Mesenchymal stem cell (in vitro differentiated cells and primary cell): ENCODE measurements at regions not wholly inside any gene's neighbourhood (a gene's known extent, or its start where the extent isn't known, plus 50 kb on each side); places are given as distances from the start of the nearest gene placed in this dataset.

Experiments
- DNase-seq: peaks from one replicate; pipeline ENCODE4 v3.0.0-alpha.2; 2013
- H2AFZ ChIP-seq: one replicate; pipeline ENCODE4 v1.6.1; 2013; ENCODE audit warnings: low read depth, mild to moderate bottlenecking, control low read depth, inconsistent platforms, low read length, moderate library complexity
- H2AK5ac ChIP-seq: 2 replicates; pipeline ENCODE4 v1.6.1; 2013; ENCODE audit warnings: low read length, moderate library complexity, mild to moderate bottlenecking, inconsistent platforms; ENCODE audit not compliant: severe bottlenecking
- H2BK120ac ChIP-seq: one replicate; pipeline ENCODE4 v1.6.1; 2013; ENCODE audit warnings: low read depth, mild to moderate bottlenecking, inconsistent platforms, low read length, moderate library complexity
- H2BK12ac ChIP-seq, 2 experiments: one replicate each; pipeline ENCODE4 v1.6.1; 2013; ENCODE audit warnings: inconsistent platforms in 2 of 2, low read length in 2 of 2, mild to moderate bottlenecking in 2 of 2, moderate library complexity in 2 of 2, control low read depth in 1 of 2
- H2BK15ac ChIP-seq: one replicate; pipeline ENCODE4 v1.6.1; 2013; ENCODE audit warnings: mild to moderate bottlenecking, low read depth, inconsistent platforms; ENCODE audit not compliant: poor library complexity, severe bottlenecking
- H2BK5ac ChIP-seq: 2 replicates; pipeline ENCODE4 v1.6.1; 2013; ENCODE audit warnings: low read depth, mild to moderate bottlenecking, low read length, control low read depth, inconsistent platforms; ENCODE audit not compliant: poor library complexity, severe bottlenecking
- H3K14ac ChIP-seq, 2 experiments: one replicate each; pipeline ENCODE4 v1.6.1; 2013; ENCODE audit warnings: inconsistent platforms in 2 of 2, low read length in 2 of 2, control low read depth in 1 of 2, mild to moderate bottlenecking in 1 of 2, moderate library complexity in 1 of 2
- H3K18ac ChIP-seq, 2 experiments: one replicate each; pipeline ENCODE4 v1.6.1; 2013; ENCODE audit warnings: inconsistent platforms in 2 of 2, low read length in 2 of 2, control low read depth in 1 of 2, low read depth in 1 of 2, mild to moderate bottlenecking in 1 of 2
- H3K23ac ChIP-seq, 2 experiments: one replicate each; pipeline ENCODE4 v1.6.1; 2013; ENCODE audit warnings: inconsistent platforms in 2 of 2, low read length in 2 of 2, mild to moderate bottlenecking in 2 of 2, moderate library complexity in 2 of 2, control low read depth in 1 of 2
- H3K27ac ChIP-seq: 2 replicates; pipeline ENCODE4 v1.5.1; 2013; ENCODE audit warnings: mild to moderate bottlenecking, moderate library complexity, low read length, control low read depth, inconsistent platforms; ENCODE audit not compliant: poor library complexity, severe bottlenecking
- H3K27me3 ChIP-seq, 2 experiments: 2 replicates each; pipeline versions ENCODE4 v1.6.1 to v1.7.0; 2013; ENCODE audit warnings: low read length in 2 of 2, mild to moderate bottlenecking in 2 of 2, moderate library complexity in 2 of 2, control low read depth in 1 of 2, inconsistent platforms in 1 of 2; ENCODE audit not compliant: control insufficient read depth in 1 of 2, insufficient read depth in 1 of 2
- H3K36me3 ChIP-seq, 2 experiments: 2 replicates each; pipeline versions ENCODE4 v1.6.1 to v1.7.0; 2013; ENCODE audit warnings: low read length in 2 of 2, control low read depth in 1 of 2, inconsistent platforms in 1 of 2, low read depth in 1 of 2, mild to moderate bottlenecking in 1 of 2; ENCODE audit not compliant: insufficient read depth in 2 of 2, control insufficient read depth in 1 of 2
- H3K4ac ChIP-seq, 2 experiments: one replicate each; pipeline ENCODE4 v1.6.1; 2013; ENCODE audit warnings: inconsistent platforms in 2 of 2, low read length in 2 of 2, mild to moderate bottlenecking in 2 of 2, moderate library complexity in 2 of 2, control low read depth in 1 of 2, low read depth in 1 of 2
- H3K4me1 ChIP-seq: 2 replicates; pipeline ENCODE4 v1.6.1; 2013; ENCODE audit warnings: low read depth, low read length, control low read depth; ENCODE audit not compliant: control insufficient read depth, insufficient read depth
- H3K4me2 ChIP-seq: 2 replicates; pipeline ENCODE4 v1.6.1; 2013; ENCODE audit warnings: low read length, mild to moderate bottlenecking, inconsistent platforms; ENCODE audit not compliant: poor library complexity, severe bottlenecking
- H3K4me3 ChIP-seq, 2 experiments: 2 replicates each; pipeline versions ENCODE4 v1.5.1 to v1.7.0; 2013; ENCODE audit warnings: low read length in 2 of 2, mild to moderate bottlenecking in 2 of 2, control low read depth in 1 of 2, low read depth in 1 of 2; ENCODE audit not compliant: insufficient read depth in 1 of 2
- H3K79me1 ChIP-seq: replicated peaks from 2 replicates; pipeline ENCODE4 v1.6.1; 2013; ENCODE audit warnings: mild to moderate bottlenecking, control low read depth, low read length, inconsistent platforms; ENCODE audit not compliant: poor library complexity, severe bottlenecking
- H3K9ac ChIP-seq: 2 replicates; pipeline ENCODE4 v1.7.0; 2013; ENCODE audit warnings: mild to moderate bottlenecking, low read length, moderate library complexity
- H3K9me3 ChIP-seq: 2 replicates; pipeline ENCODE4 v1.7.0; 2013; ENCODE audit warnings: mild to moderate bottlenecking, low read length; ENCODE audit not compliant: control insufficient read depth
- H4K8ac ChIP-seq: one replicate; pipeline ENCODE4 v1.6.1; 2013; ENCODE audit warnings: inconsistent platforms, mild to moderate bottlenecking, low read length, moderate library complexity
- H4K91ac ChIP-seq: one replicate; pipeline ENCODE4 v1.6.1; 2013; ENCODE audit warnings: mild to moderate bottlenecking, low read length, inconsistent platforms
- WGBS: methylation state at CpG from one replicate; pipeline ENCODE4 v1.1.7; 2013; ENCODE audit warnings: mixed read lengths; 5-methylcytosine and 5-hydroxymethylcytosine counted together

- H2BK15ac ChIP-seq: no peak overlapping the region
- H3K4ac ChIP-seq: no peak overlapping the region
- 3% methylated on average over 1 of the region's 1 CpG for WGBS
- H3K27ac ChIP-seq: peak overlapping the region; percentile 38
- no peak overlapping the region for H3K14ac ChIP-seq
- no peak overlapping the region for H2AFZ ChIP-seq
- no peaks in the 10 kb centered on the region for H3K36me3 ChIP-seq
- no peak overlapping the region for H3K18ac ChIP-seq
- no peak overlapping the region for H2AK5ac ChIP-seq
- no peak overlapping the region for H3K23ac ChIP-seq
- no peak overlapping the region for H2BK12ac ChIP-seq
- H3K79me1 ChIP-seq: no peaks in the 10 kb centered on the region
- H3K9me3 ChIP-seq: no peaks in the 10 kb centered on the region
- peak; percentile 95 for DNase-seq
- H3K9ac ChIP-seq: peak overlapping the region; percentile 73
- H2BK5ac ChIP-seq: no peak overlapping the region
- H3K27me3 ChIP-seq: no peaks in the 10 kb centered on the region
- peak overlapping the region in 1 of 2 experiments; percentile 4 for H3K4me3 ChIP-seq
- no peak overlapping the region for H3K4me2 ChIP-seq
- H2BK120ac ChIP-seq: no peak overlapping the region
- H3K4me1 ChIP-seq: no peaks in the 10 kb centered on the region
- no peak overlapping the region for H4K8ac ChIP-seq
- H4K91ac ChIP-seq: no peak overlapping the region
Measured at GRCh38 chr12:97921979-97922722, 459.5 kb downstream of the RMST start.

- Histone ChIP-seq H3K79me1 (no peaks in the 10 kb centered on the region), H2BK120ac (no peak overlapping the region), H2BK15ac (no peak overlapping the region), H2BK12ac (peak overlapping the region; percentile 3 to 9), H3K4me1 (no peaks in the 10 kb centered on the region), H3K9me3 (no peaks in the 10 kb centered on the region), H3K14ac (no peak overlapping the region), H2BK5ac (no peak overlapping the region), H3K4me2 (no peak overlapping the region), H4K91ac (no peak overlapping the region), H2AFZ (no peak overlapping the region), H3K27ac (no peak overlapping the region), H2AK5ac (no peak overlapping the region), H3K9ac (no peak overlapping the region), H3K4ac (no peak overlapping the region), H3K27me3 (no peaks in the 10 kb centered on the region), H3K23ac (no peak overlapping the region), H3K18ac (no peak overlapping the region), H3K4me3 (no peak overlapping the region), H3K36me3 (no peaks in the 10 kb centered on the region), H4K8ac (no peak overlapping the region)
- DNase-seq: no peak
- whole genome bisulfite sequencing: 100% methylated on average over 1 of the region's 2 CpGs
Measured at GRCh38 chr12:97923546-97923945, 460.9 kb downstream of the RMST start.

- Histone ChIP-seq H3K18ac (no peak overlapping the region), H4K8ac (no peak overlapping the region), H2BK15ac (no peak overlapping the region), H3K4ac (no peak overlapping the region), H3K27me3 (no peaks in the 10 kb centered on the region), H3K27ac (no peak overlapping the region), H2BK12ac (peak overlapping the region in 1 of 2 experiments; percentile 38), H3K23ac (no peak overlapping the region), H3K4me2 (no peak overlapping the region), H3K79me1 (no peaks in the 10 kb centered on the region), H3K4me1 (no peaks in the 10 kb centered on the region), H3K9ac (no peak overlapping the region), H2AFZ (no peak overlapping the region), H3K36me3 (no peaks in the 10 kb centered on the region), H2BK120ac (no peak overlapping the region), H2AK5ac (no peak overlapping the region), H3K9me3 (no peaks in the 10 kb centered on the region), H3K14ac (no peak overlapping the region), H4K91ac (no peak overlapping the region), H3K4me3 (no peak overlapping the region), H2BK5ac (no peak overlapping the region)
- 71% methylated on average over 4 of the region's 4 CpGs for WGBS
- DNase-seq: no peak
Measured at GRCh38 chr12:97924122-97924521, 461.5 kb downstream of the RMST start.

GRCh38 chr12:97927977-97928376 lies 465.4 kb downstream of the RMST start:
- Histone ChIP-seq H3K27me3 (no peaks in the 10 kb centered on the region), H3K18ac (no peak overlapping the region), H2BK12ac (no peak overlapping the region), H3K4me3 (no peak overlapping the region), H3K9ac (no peak overlapping the region), H4K91ac (no peak overlapping the region), H3K79me1 (no peaks in the 10 kb centered on the region), H3K36me3 (no peaks in the 10 kb centered on the region), H3K4me2 (no peak overlapping the region), H2AK5ac (no peak overlapping the region), H3K23ac (no peak overlapping the region), H3K14ac (no peak overlapping the region), H3K9me3 (no peaks in the 10 kb centered on the region), H2BK120ac (no peak overlapping the region), H3K4ac (no peak overlapping the region), H2BK15ac (no peak overlapping the region), H4K8ac (no peak overlapping the region), H3K4me1 (no peaks in the 10 kb centered on the region), H2AFZ (no peak overlapping the region), H3K27ac (no peak overlapping the region), H2BK5ac (no peak overlapping the region)
- 61% methylated on average over 5 of the region's 6 CpGs for WGBS
- peak; percentile 69 for DNase-seq
